GM03348 (cell line): ENCODE measurements at regions not wholly inside any gene's neighbourhood (a gene's known extent, or its start where the extent isn't known, plus 50 kb on each side); places are given as distances from the start of the nearest gene placed in this dataset.
"Not testable (repeated sequence)": the region's sequence is repeated elsewhere in the genome, so short reads cannot be mapped to it uniquely, and the experiment has no call there.

ENCODE experiments used
- DNase-seq: peaks from one replicate; pipeline ENCODE4 v3.0.0; 2012; ENCODE audit warnings: low spot score

DNA sequence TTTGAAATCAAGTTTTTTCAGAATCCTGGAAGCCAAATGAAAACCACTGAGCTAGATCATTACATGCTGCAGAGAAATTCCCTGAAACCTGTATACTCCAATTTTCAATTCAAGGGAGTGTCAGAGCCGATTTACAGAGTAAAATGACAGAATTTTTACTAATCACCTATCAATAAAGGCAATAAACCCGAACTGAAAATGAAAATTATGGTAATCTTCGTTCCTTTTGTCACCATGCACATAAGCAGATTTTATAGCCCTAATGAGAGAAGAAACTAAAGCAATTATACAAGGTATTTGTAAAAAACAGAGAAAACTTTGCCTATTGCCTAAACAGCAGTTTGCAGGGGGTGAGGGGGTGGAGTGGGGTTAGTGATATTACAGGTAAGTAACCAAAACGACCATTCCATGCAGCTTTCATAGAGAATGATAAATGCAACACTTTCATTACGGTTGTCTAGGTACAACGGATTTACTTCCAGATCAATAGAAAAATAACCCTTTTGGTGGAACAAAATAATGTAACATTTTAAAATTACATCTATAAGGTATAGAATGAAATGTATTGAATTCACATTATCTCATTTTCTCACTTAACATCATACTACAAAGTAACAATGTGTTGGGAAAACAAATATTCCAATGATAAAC is 115.2 kb upstream of the BEND6 start:
- no peak for DNase-seq

- no peak for DNase-seq
Measured at GRCh38 chr6:56838965-56839364, 115.9 kb upstream of the BEND6 start.

DNA sequence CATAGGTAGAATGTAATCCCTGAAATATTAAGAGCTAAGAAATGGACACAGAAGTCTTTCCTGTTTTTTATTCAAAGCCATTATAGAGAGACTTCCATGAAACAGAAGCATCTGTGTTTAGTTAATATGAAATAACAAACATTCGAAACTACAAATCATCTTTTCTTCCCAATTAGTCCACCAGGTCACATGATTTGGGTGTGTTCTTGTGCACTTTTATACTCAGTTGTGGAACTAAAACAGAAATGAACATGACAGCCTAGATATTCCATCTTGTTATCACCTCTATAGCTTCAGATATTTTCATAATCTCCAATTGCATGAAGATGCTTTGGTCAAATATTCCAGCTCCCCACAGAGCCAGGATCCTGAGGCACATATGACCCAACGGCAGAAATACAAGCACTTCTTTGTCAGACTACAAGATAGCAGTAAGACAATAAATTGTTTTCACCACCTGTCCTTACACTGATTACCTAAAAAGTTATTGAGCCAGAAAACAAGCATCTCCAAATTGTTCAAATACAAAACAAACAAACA is 116.8 kb upstream of the BEND6 start:
- no peak for DNase-seq

DNA sequence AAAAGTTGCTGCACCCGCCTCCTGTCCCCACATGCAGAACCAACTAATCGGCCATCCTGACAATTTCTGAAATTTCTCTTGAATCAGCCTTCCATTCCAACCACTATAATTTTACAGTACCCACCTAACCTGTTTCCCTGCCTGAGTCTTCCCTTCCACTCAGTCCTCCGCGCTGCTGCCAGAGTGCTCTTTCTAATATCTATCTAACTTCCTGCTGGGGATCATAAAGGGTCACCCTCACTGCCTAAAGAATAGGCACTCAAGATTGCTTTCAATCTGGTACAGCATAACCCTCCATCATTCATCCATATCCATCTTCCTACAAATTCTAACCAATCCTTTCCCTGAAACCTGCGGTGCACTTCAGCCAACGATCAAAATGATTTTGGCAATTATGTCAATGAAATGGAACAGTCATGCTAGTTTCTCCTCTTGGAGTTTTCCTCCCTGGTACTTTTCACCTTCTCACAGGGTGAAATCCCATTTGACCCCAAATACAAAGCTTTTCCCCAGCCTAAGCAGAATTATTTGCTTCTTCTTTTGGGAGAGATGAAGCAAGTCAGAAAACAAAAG is 117.5 kb upstream of the BEND6 start:
- DNase-seq = no peak

- no peak for DNase-seq
Measured at GRCh38 chr6:56835612-56836011, 119.3 kb upstream of the BEND6 start.

- DNase-seq = no peak
Measured at GRCh38 chr6:56833873-56834272, 121.0 kb upstream of the BEND6 start.

- DNase-seq = no peak
Measured at GRCh38 chr6:56833127-56833791, 121.6 kb upstream of the BEND6 start.

GRCh38 chr6:56832225-56832624 is 122.7 kb upstream of the BEND6 start:
- DNase-seq = no peak

DNA sequence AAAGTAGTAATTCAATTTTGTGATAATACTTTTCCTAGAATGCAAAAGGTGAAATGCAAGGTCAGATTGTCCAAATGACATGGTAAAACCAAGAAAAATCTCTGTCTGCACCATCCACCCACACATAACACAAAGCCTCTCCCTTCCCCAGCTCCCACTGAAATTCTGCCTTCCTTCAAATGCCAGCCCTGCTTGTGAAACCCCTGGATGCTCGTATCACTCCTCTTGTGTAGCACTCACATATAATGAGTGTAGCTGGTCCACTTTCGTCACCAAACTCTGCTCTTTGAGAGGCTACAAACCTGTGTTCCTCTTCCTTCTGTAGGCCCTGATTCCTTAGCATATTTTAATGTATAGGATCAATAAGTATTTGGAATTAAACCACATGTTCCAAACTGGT is 123.6 kb upstream of the BEND6 start:
- no peak for DNase-seq

- DNase-seq = no peak
Measured at GRCh38 chr6:56827908-56828649, 126.8 kb upstream of the BEND6 start.

DNA sequence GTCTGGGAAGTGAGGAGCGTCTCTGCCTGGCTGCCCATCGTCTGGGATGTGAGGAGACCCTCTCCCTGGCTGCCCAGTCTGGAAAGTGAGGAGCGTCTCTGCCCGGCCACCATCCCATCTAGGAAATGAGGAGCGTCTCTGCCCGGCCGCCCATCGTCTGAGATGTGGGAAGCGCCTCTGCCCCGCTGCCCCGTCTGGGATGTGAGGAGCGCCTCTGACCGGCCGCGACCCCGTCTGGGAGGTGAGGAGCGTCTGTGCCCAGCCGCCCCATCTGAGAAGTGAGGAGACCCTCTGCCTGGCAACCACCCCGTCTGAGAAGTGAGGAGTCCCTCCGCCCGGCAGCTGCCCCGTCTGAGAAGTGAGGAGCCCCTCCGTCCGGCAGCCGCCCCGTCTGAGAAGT is 130.5 kb upstream of the BEND6 start:
- DNase-seq = not testable (repeated sequence)

DNA sequence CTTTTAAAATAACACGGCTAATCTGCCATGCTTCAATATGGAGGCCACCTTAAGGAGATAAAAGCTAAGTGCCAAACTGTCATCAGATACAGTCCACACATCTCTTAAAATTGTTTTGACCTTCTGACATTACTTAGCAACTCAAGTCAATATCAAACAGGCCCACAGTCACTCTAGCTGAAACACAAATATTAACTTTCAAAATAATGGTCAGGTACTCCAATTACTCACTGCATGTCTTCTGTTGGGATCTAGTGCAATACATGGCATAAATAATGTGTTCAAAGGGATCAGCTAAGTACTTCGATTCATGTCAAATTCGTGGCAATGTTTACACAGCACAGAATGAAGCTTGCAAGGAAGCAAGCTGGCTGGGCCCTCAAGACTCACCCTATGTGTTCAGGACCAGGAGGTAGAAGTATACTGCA is 133.9 kb upstream of the BEND6 start:
- no peak for DNase-seq

DNA sequence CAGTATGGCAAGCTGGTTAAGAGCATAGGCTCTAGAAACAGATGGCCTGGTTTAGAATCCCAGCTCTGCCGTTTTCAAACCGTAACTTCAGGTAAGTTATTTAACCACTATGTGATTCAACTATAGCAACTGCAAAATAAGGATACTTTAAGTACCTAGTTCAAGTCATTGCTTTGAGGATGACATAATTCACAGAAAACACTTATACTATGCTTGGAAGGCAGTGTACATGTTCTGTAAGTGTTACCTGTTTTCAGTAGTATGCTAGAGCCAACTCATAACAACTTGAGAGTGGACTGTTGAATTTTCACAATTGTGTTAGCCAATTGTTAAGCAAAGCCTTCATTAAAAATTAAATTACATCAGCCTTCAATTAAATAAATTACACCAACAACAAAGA is 134.8 kb upstream of the BEND6 start:
- DNase-seq = no peak

DNA sequence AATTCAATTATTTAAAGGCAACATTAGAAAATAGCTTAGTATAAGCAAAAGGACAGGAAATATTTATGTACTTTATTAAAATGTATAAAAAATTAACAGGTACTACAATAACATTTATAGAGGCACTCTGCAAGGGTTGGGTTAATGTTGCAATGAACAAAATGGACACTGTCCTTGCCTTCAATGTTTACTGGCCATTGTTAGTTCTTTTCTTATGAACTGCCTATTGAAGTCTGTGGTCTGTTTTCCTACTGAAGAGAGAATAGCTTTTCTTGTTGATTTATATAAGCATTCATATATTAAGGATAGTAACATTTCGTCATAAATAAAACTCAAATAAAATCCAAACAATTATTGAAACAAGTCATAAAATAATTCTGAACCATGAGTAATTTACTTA is 135.3 kb upstream of the BEND6 start:
- no peak for DNase-seq

- no peak for DNase-seq
Measured at GRCh38 chr6:56816370-56816769, 138.5 kb upstream of the BEND6 start.

DNA sequence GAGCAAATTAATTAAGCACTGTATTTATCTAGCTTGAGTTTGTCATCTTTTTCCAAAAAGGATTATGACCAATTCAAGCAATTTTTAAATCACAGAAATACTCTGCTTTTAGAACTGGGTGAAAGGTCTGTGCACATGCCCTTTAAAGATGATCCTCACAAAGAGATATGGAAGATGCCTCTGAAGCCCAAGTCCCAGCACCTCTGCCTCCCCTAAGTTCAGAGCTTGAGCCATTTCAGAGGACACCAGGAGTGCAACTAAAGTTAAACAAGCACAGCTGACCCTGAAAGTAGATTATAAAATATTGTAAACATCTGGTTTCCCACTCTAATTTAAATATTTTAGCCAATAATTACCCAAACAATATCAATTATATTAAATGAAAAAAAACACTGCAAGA is 139.5 kb upstream of the BEND6 start:
- no peak for DNase-seq

- DNase-seq = no peak
Measured at GRCh38 chr6:56814802-56815201, 140.1 kb upstream of the BEND6 start.

GRCh38 chr6:56814308-56814707 is 140.6 kb upstream of the BEND6 start:
- no peak for DNase-seq

DNA sequence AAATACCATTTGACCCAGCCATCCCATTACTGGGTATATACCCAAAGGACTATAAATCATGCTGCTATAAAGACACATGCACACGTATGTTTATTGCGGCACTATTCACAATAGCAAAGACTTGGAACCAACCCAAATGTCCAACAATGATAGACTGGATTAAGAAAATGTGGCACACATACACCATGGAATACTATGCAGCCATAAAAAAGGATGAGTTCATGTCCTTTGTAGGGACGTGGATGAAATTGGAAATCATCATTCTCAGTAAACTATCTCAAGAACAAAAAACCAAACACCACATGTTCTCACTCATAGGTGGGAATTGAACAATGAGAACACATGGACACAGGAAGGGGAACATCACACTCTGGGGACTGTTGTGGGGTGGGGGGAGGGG is 142.1 kb upstream of the BEND6 start:
- not testable (repeated sequence) for DNase-seq

DNA sequence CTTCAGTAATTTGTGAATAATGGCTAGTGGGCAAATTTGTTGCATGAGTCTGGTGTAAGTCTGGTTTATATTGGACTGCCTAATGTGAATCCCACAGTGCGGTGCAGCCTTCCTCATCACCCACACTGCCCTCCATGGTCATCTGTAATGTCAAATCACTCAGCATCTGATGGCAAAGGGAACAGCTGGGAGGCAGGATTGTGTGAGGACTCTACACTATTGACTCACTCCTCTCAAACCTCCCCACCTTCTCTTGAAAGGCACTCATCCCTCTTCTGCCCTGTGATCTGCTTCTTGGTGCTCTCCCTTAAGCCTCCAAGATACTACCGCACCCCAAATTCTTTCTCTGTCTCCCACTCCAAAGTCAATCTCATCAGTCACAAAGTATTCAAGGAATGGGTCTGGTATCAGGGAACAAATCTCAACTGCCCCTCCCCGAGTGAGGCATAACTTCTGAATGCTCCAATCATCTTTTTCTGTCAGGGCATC is 146.0 kb upstream of the BEND6 start:
- DNase-seq = peak; percentile 61

GRCh38 chr6:56807989-56808337 is 146.9 kb upstream of the BEND6 start:
- no peak for DNase-seq

GRCh38 chr6:56807326-56807988 is 147.4 kb upstream of the BEND6 start:
- DNase-seq = no peak
